GM20000 (cell line): ENCODE measurements at regions not wholly inside any gene's neighbourhood (a gene's known extent, or its start where the extent isn't known, plus 50 kb on each side); places are given as distances from the start of the nearest gene placed in this dataset.

Source experiments
- DNase-seq: peaks from one replicate; pipeline ENCODE4 v3.0.0; 2012; ENCODE audit warnings: low spot score
- CTCF ChIP-seq: IDR thresholded peaks from 2 replicates; pipeline ENCODE4 v1.5.1; 2012; ENCODE audit warnings: mild to moderate bottlenecking, control low read depth; ENCODE audit errors: extremely low read depth, missing control alignments

- no peak for DNase-seq
- no peak for TF ChIP-seq CTCF
Observed at GRCh38 chr13:103546271-103546670, 480.1 kb upstream of the SLC10A2 start.

GRCh38 chr13:103542648-103543047 lies 476.4 kb upstream of the SLC10A2 start:
- TF ChIP-seq CTCF: no peak
- no peak for DNase-seq

- TF ChIP-seq CTCF: no peak
- DNase-seq: no peak
Observed at GRCh38 chr13:103540382-103540765, 474.2 kb upstream of the SLC10A2 start.

- TF ChIP-seq CTCF: no peak
- no peak for DNase-seq
Observed at GRCh38 chr13:103539721-103540381, 473.6 kb upstream of the SLC10A2 start.

- DNase-seq: no peak
- no peak for TF ChIP-seq CTCF
Observed at GRCh38 chr13:103539265-103539664, 473.0 kb upstream of the SLC10A2 start.

GRCh38 chr13:103537616-103538015 lies 471.4 kb upstream of the SLC10A2 start:
- no peak for TF ChIP-seq CTCF
- no peak for DNase-seq

GRCh38 chr13:103531278-103531677 lies 465.1 kb upstream of the SLC10A2 start:
- TF ChIP-seq CTCF: no peak
- no peak for DNase-seq
